Neural progenitor cell (in vitro differentiated cells): ENCODE measurements at regions not wholly inside any gene's neighbourhood (a gene's known extent, or its start where the extent isn't known, plus 50 kb on each side); places are given as distances from the start of the nearest gene placed in this dataset.

Source experiments
- DNase-seq: peaks from one replicate; pipeline ENCODE4 v3.0.0-alpha.2; 2016; ENCODE audit warnings: low spot score
- H2AFZ ChIP-seq: fragments of 200-600 bp; sonication (generic); replicated peaks from 2 replicates; pipeline ENCODE4 v1.6.1; 2016; ENCODE audit warnings: antibody characterized with exemption
- H3F3A ChIP-seq: fragments of 200-600 bp; sonication (generic); 2 replicates; pipeline ENCODE4 v1.6.1; 2016; ENCODE audit warnings: antibody characterized with exemption, low read depth
- H3K27ac ChIP-seq: fragments of 200-600 bp; sonication (generic); 2 replicates; pipeline ENCODE4 v1.5.1; 2016; ENCODE audit warnings: mild to moderate bottlenecking
- H3K27me3 ChIP-seq: fragments of 200-600 bp; sonication (generic); 2 replicates; pipeline ENCODE4 v1.6.1; 2016; ENCODE audit warnings: mild to moderate bottlenecking, moderate library complexity
- H3K36me3 ChIP-seq: fragments of 200-600 bp; sonication (generic); 2 replicates; pipeline ENCODE4 v1.5.1; 2016
- H3K4me1 ChIP-seq: fragments of 200-600 bp; sonication (generic); 2 replicates; pipeline ENCODE4 v1.6.1; 2016; ENCODE audit warnings: mixed run types
- H3K4me2 ChIP-seq: fragments of 200-600 bp; sonication (generic); 2 replicates; pipeline ENCODE4 v1.6.1; 2016
- H3K4me3 ChIP-seq: fragments of 200-600 bp; sonication (generic); 2 replicates; pipeline ENCODE4 v1.5.1; 2016
- H3K79me2 ChIP-seq: fragments of 200-600 bp; sonication (generic); 2 replicates; pipeline ENCODE4 v1.6.1; 2016; ENCODE audit warnings: low read depth
- H3K9ac ChIP-seq: fragments of 200-600 bp; sonication (generic); 2 replicates; pipeline ENCODE4 v1.6.1; 2016
- H3K9me3 ChIP-seq: fragments of 200-600 bp; sonication (generic); 2 replicates; pipeline ENCODE4 v1.5.1; 2016; ENCODE audit warnings: low read depth
- H4K20me1 ChIP-seq: fragments of 200-600 bp; sonication (generic); 2 replicates; pipeline ENCODE4 v1.6.1; 2016; ENCODE audit warnings: low read depth
- H3K27ac Mint-ChIP-seq: 3 replicates; pipeline ENCODE4 v1.8.0; 2021; ENCODE audit warnings: mixed read lengths
- H3K27me3 Mint-ChIP-seq: 2 replicates; pipeline ENCODE4 v1.8.0; 2022; ENCODE audit warnings: low read depth, mild to moderate bottlenecking, inconsistent platforms, moderate library complexity, mixed read lengths; ENCODE audit not compliant: insufficient read depth
- H3K36me3 Mint-ChIP-seq: 3 replicates; pipeline ENCODE4 v1.8.0; 2021; ENCODE audit warnings: mixed read lengths
- H3K4me1 Mint-ChIP-seq: 3 replicates; pipeline ENCODE4 v1.8.0; 2021; ENCODE audit warnings: mixed read lengths
- H3K4me3 Mint-ChIP-seq: 3 replicates; pipeline ENCODE4 v1.8.0; 2021; ENCODE audit warnings: mild to moderate bottlenecking, moderate library complexity, mixed read lengths
- H3K9me3 Mint-ChIP-seq: 3 replicates; pipeline ENCODE4 v1.8.0; 2020; ENCODE audit warnings: mixed read lengths
- CTCF ChIP-seq: fragments of 200-600 bp; sonication (generic); IDR thresholded peaks from 2 replicates; pipeline ENCODE4 v1.5.1; 2017; ENCODE audit warnings: antibody characterized with exemption, mild to moderate bottlenecking
- EZH2 ChIP-seq: fragments of 200-600 bp; sonication (generic); IDR thresholded peaks from 2 replicates; pipeline ENCODE4 v1.6.1; 2017; ENCODE audit warnings: antibody characterized with exemption, mild to moderate bottlenecking, moderate library complexity
- EZH2phosphoT487 ChIP-seq: fragments of 200-600 bp; sonication (generic); IDR thresholded peaks from 2 replicates; pipeline ENCODE4 v1.6.1; 2017; ENCODE audit warnings: antibody characterized with exemption

- H3K36me3 ChIP-seq, result no peaks in the 10 kb centered on the region
- DNase-seq, result no peak
- no peaks in the 10 kb centered on the region for H3K27me3 ChIP-seq
- H3K79me2 ChIP-seq, result no peaks in the 10 kb centered on the region
- H3K4me3 ChIP-seq, result no peak overlapping the region
- H3K9ac ChIP-seq, result no peak overlapping the region
- no peak overlapping the region for H3K4me3 Mint-ChIP-seq
- no peaks in the 10 kb centered on the region for H3K9me3 ChIP-seq
- no peaks in the 10 kb centered on the region for H3K36me3 Mint-ChIP-seq
- H3K4me2 ChIP-seq, result no peak overlapping the region
- H3K4me1 Mint-ChIP-seq, result no peaks in the 10 kb centered on the region
- no peaks in the 10 kb centered on the region for H3F3A ChIP-seq
- H3K4me1 ChIP-seq, result peaks cover 9% of the 10 kb centered on the region
- H3K9me3 Mint-ChIP-seq, result no peaks in the 10 kb centered on the region
- H3K27ac Mint-ChIP-seq, result no peak overlapping the region
- H2AFZ ChIP-seq, result no peak overlapping the region
- TF ChIP-seq EZH2phosphoT487, result no peak
- no peak for TF ChIP-seq EZH2
- TF ChIP-seq CTCF, result no peak
- H4K20me1 ChIP-seq, result no peaks in the 10 kb centered on the region
- no peak overlapping the region for H3K27ac ChIP-seq
- peaks cover 2% of the 10 kb centered on the region for H3K27me3 Mint-ChIP-seq
These were observed 140.0 kb downstream of the XPNPEP1 start for GRCh38 chr10:109783286-109783685.

- no peaks in the 10 kb centered on the region for H3K9me3 Mint-ChIP-seq
- no peaks in the 10 kb centered on the region for H3K9me3 ChIP-seq
- H3K36me3 ChIP-seq, result no peaks in the 10 kb centered on the region
- H3K4me2 ChIP-seq, result no peak overlapping the region
- H3F3A ChIP-seq, result no peaks in the 10 kb centered on the region
- peaks cover 9% of the 10 kb centered on the region for H3K4me1 ChIP-seq
- H3K27ac Mint-ChIP-seq, result no peak overlapping the region
- no peaks in the 10 kb centered on the region for H3K79me2 ChIP-seq
- H3K36me3 Mint-ChIP-seq, result no peaks in the 10 kb centered on the region
- no peak overlapping the region for H3K27ac ChIP-seq
- no peaks in the 10 kb centered on the region for H4K20me1 ChIP-seq
- H3K4me1 Mint-ChIP-seq, result no peaks in the 10 kb centered on the region
- TF ChIP-seq CTCF (peak; percentile 27), EZH2phosphoT487 (no peak), EZH2 (no peak)
- H3K27me3 Mint-ChIP-seq, result no peaks in the 10 kb centered on the region
- no peak overlapping the region for H3K4me3 Mint-ChIP-seq
- peak; percentile 37 for DNase-seq
- no peak overlapping the region for H2AFZ ChIP-seq
- no peaks in the 10 kb centered on the region for H3K27me3 ChIP-seq
- no peak overlapping the region for H3K4me3 ChIP-seq
- no peak overlapping the region for H3K9ac ChIP-seq
These were observed 142.3 kb downstream of the XPNPEP1 start for GRCh38 chr10:109780997-109781396.

GRCh38 chr10:109778993-109779392 is 144.3 kb downstream of the XPNPEP1 start:
- H3K36me3 Mint-ChIP-seq, result no peaks in the 10 kb centered on the region
- H3K4me3 Mint-ChIP-seq, result no peak overlapping the region
- Histone ChIP-seq H3K4me1 (peaks cover 9% of the 10 kb centered on the region), H2AFZ (no peak overlapping the region), H3K4me3 (no peak overlapping the region), H4K20me1 (no peaks in the 10 kb centered on the region), H3K36me3 (no peaks in the 10 kb centered on the region), H3K9me3 (no peaks in the 10 kb centered on the region), H3K79me2 (no peaks in the 10 kb centered on the region), H3K27ac (no peak overlapping the region), H3K9ac (no peak overlapping the region), H3K4me2 (no peak overlapping the region), H3K27me3 (no peaks in the 10 kb centered on the region), H3F3A (no peaks in the 10 kb centered on the region)
- H3K27ac Mint-ChIP-seq, result no peak overlapping the region
- H3K4me1 Mint-ChIP-seq, result no peaks in the 10 kb centered on the region
- no peak for DNase-seq
- H3K27me3 Mint-ChIP-seq, result no peaks in the 10 kb centered on the region
- TF ChIP-seq CTCF (no peak), EZH2phosphoT487 (no peak), EZH2 (no peak)
- H3K9me3 Mint-ChIP-seq, result no peaks in the 10 kb centered on the region

GRCh38 chr10:109774121-109774440 is 149.2 kb downstream of the XPNPEP1 start:
- Mint-ChIP-seq H3K27ac (no peak overlapping the region), H3K4me3 (no peak overlapping the region), H3K4me1 (no peaks in the 10 kb centered on the region), H3K36me3 (no peaks in the 10 kb centered on the region), H3K27me3 (no peaks in the 10 kb centered on the region), H3K9me3 (no peaks in the 10 kb centered on the region)
- DNase-seq, result no peak
- no peak overlapping the region for H3K9ac ChIP-seq
- peak overlapping the region; percentile 81 for H2AFZ ChIP-seq
- H3K27me3 ChIP-seq, result no peaks in the 10 kb centered on the region
- H3K79me2 ChIP-seq, result no peaks in the 10 kb centered on the region
- H3K4me2 ChIP-seq, result no peak overlapping the region
- H3K9me3 ChIP-seq, result no peaks in the 10 kb centered on the region
- H3K4me3 ChIP-seq, result no peak overlapping the region
- no peaks in the 10 kb centered on the region for H3K4me1 ChIP-seq
- TF ChIP-seq EZH2phosphoT487 (no peak), CTCF (no peak), EZH2 (no peak)
- H3F3A ChIP-seq, result no peaks in the 10 kb centered on the region
- H3K27ac ChIP-seq, result no peak overlapping the region
- no peaks in the 10 kb centered on the region for H3K36me3 ChIP-seq
- H4K20me1 ChIP-seq, result no peaks in the 10 kb centered on the region
